GM21447 (cell line): ENCODE measurements at regions not wholly inside any gene's neighbourhood (a gene's known extent, or its start where the extent isn't known, plus 50 kb on each side); places are given as distances from the start of the nearest gene placed in this dataset.

Experiments used
- ATAC-seq: cut with Tn5 transposase; IDR thresholded peaks from one replicate; pipeline ENCODE4 v1.9.1; 2021; ENCODE audit not compliant: unreplicated experiment

DNA sequence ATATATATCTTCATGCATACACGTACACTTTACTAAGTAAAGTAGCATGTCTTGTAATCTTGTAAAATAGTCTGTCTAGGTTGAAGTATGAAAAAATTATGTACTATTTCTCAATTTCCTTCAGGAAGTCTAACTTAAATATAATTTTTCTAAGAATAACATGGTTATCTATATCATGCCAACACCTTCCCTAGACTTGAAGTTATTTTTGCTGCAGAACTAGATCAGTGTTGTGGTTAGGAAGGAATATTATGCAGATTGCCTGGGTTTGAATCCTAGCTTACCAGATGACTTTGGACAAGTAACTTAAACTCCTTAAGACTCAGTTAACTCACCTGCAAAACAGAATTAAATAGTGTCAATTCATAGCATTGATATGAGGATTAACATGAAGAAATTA, 142.2 kb upstream of the SEMA3A start:
- no peak for ATAC-seq

DNA sequence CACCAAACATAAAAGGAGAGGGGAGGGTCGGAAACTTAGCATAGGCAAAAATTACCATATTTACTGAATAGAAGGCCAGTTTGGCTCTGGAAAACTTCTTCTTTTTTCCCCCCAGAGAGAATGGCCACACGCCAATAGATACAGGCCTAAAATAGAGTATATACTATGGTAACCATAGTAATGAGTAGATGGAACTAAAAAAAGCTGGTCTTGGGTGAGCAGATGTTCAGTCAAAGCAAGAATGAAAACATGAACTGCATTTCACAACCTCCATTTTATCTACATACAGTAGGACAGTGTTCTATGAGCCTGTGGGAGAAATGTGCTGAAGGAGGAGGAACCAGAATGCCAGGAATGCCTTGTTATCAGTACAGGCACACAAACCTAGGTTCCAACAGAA, 141.7 kb upstream of the SEMA3A start:
- no peak for ATAC-seq

DNA sequence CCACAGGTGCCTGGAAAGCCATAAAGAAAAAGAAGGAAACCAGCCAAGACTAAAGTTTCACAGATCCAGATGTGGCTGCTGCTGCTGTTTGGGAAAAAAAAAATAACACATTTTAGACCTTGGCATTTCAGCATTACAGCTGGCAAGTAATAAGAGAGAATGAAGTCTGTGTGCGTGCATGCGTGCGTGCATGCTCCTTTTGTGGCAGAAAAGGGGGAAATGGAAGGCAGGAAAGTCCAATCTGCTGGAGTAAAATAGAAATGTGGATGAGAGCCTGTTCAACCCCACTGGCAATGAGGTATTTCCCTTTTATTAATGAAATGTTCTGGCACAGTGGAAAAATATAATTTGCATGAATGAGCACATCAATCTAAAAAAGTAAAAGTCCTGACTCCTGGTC, 137.0 kb upstream of the SEMA3A start:
- ATAC-seq: no peak

DNA sequence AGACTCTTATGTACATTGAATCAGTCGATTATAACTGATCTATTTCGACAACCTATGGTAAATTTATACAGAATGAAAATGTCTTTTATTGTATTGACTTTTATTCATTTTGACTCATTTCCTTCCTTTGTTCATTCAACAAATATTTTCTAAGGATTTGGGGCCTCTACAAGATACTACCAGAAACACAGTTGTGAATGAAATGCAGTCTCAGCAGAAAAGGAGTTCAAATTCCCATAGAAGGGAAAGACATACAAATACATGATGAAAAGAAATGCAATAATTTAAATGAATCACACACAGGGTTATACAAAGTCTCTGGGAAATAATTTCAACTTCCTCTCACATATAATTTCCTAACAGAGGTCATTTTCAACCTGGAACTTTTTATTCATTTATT, 134.0 kb upstream of the SEMA3A start:
- no peak for ATAC-seq

DNA sequence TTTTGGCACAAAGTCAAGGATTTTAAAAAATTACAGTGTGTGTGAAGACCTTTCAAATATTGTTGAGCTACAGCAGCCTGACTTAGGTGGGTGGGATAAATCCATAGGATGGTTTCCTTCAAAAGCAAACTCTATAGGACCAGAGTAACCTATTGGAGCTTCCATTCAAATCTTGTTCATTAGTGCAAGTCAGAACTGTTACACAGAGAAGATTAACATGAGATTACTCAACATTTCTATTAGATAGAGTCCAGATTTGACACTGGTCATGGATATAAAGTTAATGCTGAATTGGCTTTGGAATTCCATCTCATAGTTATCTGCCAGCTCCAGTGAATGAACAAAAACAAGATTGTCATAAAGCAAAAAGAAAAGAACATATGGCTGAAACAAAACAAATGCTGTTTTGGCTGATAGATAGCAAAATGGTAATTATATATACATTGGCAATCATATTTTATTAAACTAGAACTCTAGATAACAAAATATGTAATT, 129.6 kb upstream of the SEMA3A start:
- ATAC-seq: no peak

DNA sequence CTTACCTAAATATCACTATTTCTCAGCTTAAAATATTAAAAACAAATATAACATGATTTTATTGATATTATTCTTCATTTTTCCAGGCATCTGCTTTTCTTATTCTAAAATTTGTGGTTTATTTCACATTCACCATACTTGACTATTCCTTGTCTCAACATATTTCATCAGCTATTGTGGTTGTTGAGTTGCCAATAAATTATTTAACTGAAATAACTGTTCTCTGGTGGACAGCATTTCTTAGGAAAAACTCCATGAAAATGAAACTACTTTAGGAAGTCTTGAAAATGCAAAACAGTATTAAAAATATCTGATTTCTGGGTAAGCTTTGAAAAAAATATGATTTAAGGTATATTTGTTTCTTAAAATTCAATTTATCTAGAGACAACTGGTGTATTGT, 122.9 kb upstream of the SEMA3A start:
- no peak for ATAC-seq

DNA sequence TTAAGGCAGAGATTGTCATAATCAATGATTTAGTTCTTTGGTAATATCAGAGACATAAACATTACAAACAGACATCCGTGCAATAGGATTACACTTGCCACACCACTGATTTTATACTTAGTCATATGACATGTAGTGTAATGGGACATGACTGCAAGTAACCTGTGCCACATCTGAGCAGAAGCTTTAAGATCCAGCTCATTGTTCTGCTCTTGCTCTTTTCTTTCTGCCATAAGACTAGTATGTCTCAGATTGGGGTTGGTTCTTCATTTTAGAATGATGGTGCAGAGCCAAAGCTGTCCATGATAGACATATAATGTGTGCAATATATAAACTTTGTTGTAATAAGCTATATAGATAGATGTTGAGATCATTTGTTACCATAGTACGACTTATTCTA, 119.7 kb upstream of the SEMA3A start:
- ATAC-seq: no peak

DNA sequence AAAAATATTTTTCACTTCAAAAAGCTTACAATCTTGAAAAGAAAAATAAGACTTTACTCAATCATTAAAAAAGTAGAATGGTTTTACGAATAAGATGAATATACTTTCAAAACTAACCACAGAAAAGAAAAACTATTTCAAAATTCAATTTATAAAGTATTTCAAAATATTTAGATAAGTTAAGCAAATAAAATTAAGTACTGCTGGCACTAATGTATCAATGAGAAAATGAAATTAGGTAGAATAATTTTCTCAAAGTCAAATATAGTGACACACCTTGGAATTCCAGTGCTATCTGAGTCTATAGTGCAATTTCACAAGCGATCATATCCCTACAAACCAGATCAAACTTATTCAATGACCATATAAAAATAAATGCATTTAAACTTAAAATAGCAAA, 109.8 kb upstream of the SEMA3A start:
- no peak for ATAC-seq

DNA sequence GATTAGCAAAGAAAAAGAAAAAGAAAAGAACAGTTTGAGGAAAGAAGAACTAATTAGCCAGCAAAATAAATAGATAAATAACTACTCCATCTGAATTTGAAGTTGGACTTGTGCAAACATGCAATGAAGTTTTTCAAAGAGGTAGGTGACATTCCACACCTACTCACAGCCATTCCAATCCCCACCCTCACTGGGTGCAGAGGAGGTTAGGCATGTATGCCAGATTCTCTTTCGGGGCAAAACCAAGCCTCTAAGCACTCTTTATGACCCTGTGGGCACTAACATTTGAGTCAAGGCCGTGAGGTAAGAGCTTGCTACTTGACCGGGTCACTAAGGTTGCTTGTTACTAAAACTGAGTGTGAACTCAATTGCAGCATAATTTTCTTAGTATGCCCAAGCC, 108.4 kb upstream of the SEMA3A start:
- no peak for ATAC-seq

DNA sequence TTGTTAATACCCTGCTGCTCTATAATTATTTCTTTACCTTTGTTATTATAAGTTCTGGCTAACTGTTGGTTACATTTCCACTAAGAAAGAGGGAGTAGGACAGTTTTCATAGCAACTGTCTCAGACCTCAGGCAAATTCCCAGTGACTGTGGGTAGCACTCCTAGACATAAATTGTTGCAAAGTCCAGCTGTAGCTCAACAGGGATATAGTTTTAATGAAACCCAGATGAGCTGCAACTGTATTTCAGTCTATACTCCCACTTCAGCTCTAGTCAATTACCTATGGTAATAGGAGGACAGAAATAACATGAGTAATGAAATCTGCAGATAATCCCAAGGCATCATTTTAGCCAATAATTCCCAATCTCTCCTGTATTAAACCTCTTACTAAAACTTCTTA, 103.0 kb upstream of the SEMA3A start:
- ATAC-seq: no peak

DNA sequence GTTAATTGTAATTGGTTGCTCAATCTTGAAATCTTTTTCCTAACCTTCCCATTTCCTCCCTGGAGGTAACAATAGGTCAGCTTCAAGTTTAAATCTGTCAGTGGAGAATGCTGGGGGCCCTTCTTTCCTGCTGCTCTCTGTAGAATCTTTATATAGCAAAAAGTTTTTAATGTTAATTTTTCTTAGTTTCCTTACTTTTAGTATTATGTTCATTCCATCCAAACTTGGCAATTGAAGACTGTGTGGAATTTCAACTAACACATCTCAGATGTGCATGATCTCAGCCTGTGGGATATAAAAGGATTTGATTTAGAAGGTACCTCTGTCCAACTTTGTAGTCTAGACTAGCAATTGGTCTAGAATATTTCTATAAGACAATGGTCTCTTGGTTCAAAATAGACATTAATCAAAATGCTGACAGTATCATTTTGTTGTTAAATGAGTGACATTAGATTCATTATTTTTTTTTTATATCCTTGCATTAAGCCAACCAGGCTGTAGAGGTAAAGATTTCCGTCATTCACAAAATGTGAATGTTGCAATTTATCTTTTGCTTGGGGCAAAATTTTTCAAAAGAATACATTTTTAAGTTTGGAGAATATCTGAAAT, 100.4 kb upstream of the SEMA3A start:
- no peak for ATAC-seq

DNA sequence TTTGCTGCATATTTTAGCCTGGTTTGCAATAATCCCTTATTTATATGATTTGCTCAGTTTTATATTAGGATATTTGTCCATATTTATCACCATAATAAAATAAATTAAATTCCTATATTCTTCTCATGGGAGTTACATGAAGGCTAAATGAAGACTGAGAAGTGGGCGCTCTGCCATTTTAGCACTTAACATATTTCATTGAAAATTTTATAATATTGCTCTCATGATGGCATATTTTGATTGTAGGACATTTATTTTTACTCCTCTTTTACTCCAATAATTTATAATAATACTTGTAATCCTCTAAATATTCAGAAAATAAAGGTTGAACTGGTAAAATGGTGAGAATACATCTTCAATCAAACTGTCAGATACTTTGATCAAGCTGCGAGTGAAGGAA, 99.8 kb upstream of the SEMA3A start:
- no peak for ATAC-seq

DNA sequence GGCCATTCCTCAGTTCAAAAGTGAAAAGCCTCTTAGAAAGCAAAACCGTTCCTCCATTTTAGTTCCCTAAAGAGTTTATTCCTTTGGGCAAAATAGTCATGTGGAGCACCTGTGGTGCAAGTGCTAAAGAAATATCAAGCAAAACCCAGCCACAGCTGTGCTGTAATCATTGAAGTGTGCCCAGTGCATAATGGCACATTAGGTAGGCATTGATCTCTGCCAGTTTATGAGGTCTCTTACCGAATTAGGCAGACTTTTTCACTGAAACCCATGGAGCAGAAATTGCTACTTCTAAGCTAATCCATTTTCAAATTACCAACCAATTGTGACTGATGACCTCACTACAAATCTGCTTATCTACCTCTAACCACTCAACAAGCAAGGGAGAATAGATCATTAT, 97.2 kb upstream of the SEMA3A start:
- ATAC-seq: no peak

DNA sequence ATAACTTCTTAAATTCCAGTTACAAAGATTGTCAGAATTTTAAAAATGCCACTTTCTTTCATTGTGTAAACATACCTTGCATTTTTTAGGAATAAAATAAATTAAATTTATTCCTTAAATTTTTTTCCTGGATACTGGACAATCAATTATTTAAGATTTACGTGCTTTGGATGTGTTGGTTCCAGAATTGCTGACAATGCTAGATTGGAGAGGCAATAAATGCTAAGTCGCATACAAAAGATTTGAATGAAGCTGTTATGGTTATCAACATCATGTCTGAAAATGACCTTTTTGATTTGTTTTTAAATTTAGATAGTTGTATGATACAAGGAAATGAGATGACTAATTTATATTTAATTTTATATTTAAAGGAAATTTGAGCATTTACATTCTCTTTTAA, 89.2 kb upstream of the SEMA3A start:
- no peak for ATAC-seq

DNA sequence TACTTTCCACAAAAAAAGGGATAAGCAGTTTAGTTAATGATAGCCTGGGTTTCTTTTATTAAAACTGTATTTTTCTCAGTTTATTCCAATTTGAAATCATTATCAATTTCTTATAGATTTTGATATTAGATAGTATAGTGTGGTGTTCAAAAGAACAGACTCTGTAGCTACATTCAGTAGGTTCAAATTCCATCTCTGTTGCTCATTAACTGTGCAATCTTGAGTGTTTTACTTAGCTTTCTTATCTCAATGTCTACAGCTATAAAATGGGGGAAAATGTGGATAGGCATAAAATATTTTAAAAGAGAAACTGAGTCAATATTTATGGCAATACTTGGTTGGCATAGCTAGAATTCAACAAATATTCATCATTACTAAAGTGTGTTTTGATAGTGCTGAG, 86.9 kb upstream of the SEMA3A start:
- no peak for ATAC-seq

DNA sequence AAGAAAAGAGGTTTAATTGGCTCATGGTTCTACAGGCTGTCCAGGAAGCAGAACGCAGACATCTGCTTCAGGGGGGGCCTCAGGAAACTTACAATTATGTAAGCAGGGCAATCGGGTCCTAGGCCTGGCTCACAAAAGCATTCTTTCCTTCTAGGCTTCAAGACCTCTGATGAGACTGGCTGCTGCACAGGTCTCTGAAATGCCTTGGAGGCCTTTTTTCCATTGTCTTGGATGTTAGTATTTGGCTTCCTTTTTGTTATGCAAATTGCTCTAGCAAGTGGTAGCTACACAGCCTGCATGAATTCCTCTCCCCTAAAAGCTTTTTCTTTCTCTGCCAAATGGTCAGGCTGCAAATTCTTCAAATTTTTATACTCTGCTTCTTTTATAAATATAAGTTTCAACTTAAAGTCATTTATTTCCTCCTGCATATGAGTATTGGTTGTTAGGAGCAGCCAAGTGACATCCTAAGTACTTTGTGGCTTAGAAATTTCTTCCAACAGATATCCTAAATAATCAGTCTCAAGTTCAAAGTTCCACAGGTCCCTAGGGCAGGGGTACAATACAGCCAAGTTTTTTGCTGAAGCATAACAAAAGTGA, 83.1 kb upstream of the SEMA3A start:
- no peak for ATAC-seq

DNA sequence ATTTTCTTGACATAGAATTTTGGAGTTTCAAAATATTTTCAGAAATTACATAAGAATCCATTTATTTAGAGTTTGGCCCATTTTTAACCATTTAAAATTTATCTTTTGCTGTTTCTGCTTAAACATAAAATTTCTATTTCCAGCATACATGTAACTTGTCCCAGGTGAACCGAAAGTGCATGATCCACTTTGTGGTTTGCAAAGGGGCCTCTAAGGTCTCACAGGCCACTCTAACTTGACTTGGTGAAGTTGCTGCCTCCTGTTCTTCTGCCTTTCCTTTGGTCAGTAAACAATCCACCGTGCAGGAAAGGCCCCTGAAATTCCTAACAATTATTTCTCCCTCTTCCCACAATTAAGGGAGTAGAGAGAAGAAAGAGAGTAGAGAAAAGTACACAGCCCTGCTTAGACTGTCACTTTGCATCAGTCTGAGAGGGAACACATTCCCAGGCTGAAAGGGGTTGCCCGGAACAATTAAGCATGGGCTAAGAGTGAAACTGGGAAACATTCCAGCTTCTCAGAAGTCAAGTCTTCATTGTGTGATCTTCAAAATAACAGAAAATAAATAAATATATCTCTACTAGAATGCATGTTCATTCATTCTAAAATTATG, 79.5 kb upstream of the SEMA3A start:
- ATAC-seq: no peak

DNA sequence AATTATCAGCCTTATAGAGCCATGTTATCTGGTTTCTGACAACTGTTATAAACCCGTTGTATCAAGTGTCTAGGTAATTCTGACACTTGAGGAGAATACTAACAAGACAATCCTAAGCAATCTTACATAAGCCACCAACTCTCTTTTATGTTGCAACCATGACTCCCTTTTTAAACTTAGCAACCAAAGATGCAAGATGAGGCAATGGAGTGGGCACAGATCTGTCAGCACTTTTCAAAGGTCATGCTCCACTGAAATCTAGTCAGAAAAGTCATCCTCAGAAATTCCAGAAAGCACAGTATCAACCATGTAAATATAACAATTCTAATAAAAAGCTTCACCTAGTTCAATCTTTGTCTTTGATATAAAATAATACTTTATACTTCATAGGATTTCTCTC, 77.0 kb upstream of the SEMA3A start:
- no peak for ATAC-seq

DNA sequence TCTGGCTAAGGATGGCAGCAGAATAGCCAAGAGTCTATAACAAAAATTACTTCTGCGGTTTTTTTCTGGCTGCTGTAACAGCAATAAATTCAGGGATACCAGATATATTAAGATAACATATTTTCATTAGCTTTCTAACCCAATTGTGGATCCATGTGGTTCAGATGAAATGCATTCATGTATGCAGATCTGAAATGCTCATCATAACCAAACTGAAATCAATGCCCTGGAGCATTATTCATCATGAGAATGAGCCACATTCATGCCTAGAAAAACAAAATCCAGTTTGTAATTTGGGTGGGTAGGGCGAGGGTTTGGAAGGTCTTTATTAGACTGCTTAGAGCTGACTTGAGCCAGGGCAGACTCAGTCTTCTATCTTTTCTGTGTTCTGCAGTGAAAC, 69.8 kb upstream of the SEMA3A start:
- no peak for ATAC-seq

DNA sequence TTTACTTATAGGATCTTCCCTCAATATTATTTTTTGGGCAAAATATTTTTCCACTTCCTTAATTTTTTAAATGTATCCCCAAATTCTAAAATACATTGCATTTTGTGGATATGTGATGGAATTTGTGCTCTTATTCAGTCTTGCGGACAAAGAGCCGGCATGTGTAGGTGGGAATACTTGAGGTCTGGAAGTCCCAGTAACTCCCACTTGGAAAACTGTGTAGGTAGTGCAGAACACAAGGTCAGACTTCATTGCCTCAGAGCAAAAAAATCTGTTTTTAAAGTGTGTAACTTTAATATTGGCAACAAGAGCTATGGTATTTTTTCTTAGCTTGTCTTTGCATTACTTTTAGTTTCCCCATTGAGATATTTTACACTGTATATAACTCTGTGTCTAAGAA, 68.5 kb upstream of the SEMA3A start:
- no peak for ATAC-seq

DNA sequence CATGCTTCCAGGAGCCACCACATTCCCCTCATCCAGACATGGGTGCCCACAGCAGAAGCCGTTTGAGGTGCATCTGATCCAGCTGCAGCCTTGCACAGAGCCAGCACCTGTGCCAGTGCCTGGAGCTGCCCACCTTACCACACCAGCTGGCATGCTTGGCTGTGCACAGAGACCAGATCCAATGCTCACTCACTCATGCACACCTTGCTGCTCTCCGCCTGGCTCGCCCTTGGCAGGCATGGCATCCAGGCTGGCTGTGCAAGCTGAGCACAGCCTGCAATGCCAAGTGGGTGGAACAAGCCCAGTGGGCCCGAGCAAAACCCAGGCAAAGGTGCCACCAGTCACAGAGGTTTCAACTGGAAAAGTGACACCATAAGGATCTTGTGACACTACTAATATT, 66.9 kb upstream of the SEMA3A start:
- no peak for ATAC-seq

DNA sequence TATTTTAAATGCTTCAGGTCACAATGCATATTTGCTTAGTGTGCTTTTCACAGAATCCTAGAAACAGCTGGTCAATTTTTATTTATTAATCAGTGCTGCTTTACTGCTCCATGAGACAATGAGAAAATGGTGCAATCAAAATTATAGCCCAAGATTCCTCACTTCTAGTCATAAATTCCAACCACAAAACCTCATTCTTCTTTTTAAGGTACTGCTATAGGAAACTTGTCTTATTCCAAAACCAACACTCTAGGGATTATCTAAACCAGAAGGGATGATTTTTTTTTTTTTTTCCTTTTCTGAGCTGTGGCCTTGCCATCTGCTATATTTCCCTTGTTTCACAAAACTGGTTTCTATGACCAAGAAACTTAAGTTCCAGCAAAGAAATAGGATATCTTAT, 64.0 kb upstream of the SEMA3A start:
- ATAC-seq: no peak

DNA sequence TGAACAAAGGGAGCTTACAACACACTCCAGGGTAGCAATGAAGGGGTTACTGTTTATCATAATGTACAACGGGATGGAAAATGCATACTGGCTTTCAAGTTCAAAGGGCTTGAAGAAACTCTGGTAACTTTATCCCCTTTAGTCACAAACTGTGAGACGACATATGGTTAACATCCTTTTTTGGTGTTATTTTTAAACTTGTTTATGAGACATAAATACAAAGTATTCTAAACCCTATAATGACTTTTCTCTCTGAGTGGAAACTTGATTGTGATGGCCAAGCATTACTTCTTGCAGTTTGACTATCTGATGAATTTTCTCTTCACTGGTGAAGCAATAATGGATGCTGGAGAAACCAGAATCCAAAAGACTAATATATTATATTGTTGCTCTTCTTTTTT, 62.0 kb upstream of the SEMA3A start:
- no peak for ATAC-seq
